Stimulated activated CD4-positive, alpha-beta T cell treated with anti-CD3 and anti-CD28 coated beads, Interleukin-1b, Interleukin-23, amount 100 ng/mL, for 24 hours (primary cell): ENCODE measurements at regions not wholly inside any gene's neighbourhood (a gene's known extent, or its start where the extent isn't known, plus 50 kb on each side); places are given as distances from the start of the nearest gene placed in this dataset.
"Not testable (repeated sequence)": the region's sequence is repeated elsewhere in the genome, so short reads cannot be mapped to it uniquely, and the experiment has no call there.

Experiments used
- DNase-seq, 4 experiments: peaks; one replicate each; pipeline ENCODE4 v3.0.0-alpha.2; 2020; ENCODE audit warnings: low read depth in 4 of 4, low spot score in 1 of 4

- DNase-seq: no peak
Observed at GRCh38 chr7:52782348-52782747, 253.1 kb upstream of the POM121L12 start.

GRCh38 chr7:52781250-52781649 is 254.2 kb upstream of the POM121L12 start:
- DNase-seq: no peak

- no peak for DNase-seq
Observed at GRCh38 chr7:52779004-52779403, 256.4 kb upstream of the POM121L12 start.

GRCh38 chr7:52777051-52777822 is 258.2 kb upstream of the POM121L12 start:
- DNase-seq: no peak

GRCh38 chr7:52775876-52776275 is 259.6 kb upstream of the POM121L12 start:
- DNase-seq: no peak

GRCh38 chr7:52771177-52771576 is 264.3 kb upstream of the POM121L12 start:
- DNase-seq: no peak

- DNase-seq: no peak
Observed at GRCh38 chr7:52764492-52765169, 270.8 kb upstream of the POM121L12 start.

GRCh38 chr7:52758356-52758755 is 277.1 kb upstream of the POM121L12 start:
- no peak for DNase-seq

- DNase-seq: no peak
Observed at GRCh38 chr7:52753855-52754254, 281.6 kb upstream of the POM121L12 start.

GRCh38 chr7:52752891-52753290 is 282.5 kb upstream of the POM121L12 start:
- DNase-seq: no peak

GRCh38 chr7:52749880-52750279 is 285.6 kb upstream of the POM121L12 start:
- DNase-seq: no peak

GRCh38 chr7:52747817-52748216 is 287.6 kb upstream of the POM121L12 start:
- DNase-seq: no peak

- no peak for DNase-seq
Observed at GRCh38 chr7:52741670-52742290, 293.7 kb upstream of the POM121L12 start.

GRCh38 chr7:52735656-52736055 is 299.8 kb upstream of the POM121L12 start:
- no peak for DNase-seq

- DNase-seq: not testable (repeated sequence)
Observed at GRCh38 chr7:52728683-52729082, 306.8 kb upstream of the POM121L12 start.

GRCh38 chr7:52727632-52728031 is 307.8 kb upstream of the POM121L12 start:
- no peak for DNase-seq

- DNase-seq: no peak
Observed at GRCh38 chr7:52726986-52727385, 308.4 kb upstream of the POM121L12 start.

- DNase-seq: no peak
Observed at GRCh38 chr7:52726493-52726892, 308.9 kb upstream of the POM121L12 start.

GRCh38 chr7:52723606-52724005 is 311.8 kb upstream of the POM121L12 start:
- no peak for DNase-seq

GRCh38 chr7:52720856-52721255 is 314.6 kb upstream of the POM121L12 start:
- DNase-seq: no peak

- no peak for DNase-seq
Observed at GRCh38 chr7:52719677-52720076, 315.8 kb upstream of the POM121L12 start.

GRCh38 chr7:52715701-52716100 is 319.7 kb upstream of the POM121L12 start:
- DNase-seq: no peak
